NCI-H774 (cell line): ENCODE measurements at regions not wholly inside any gene's neighbourhood (a gene's known extent, or its start where the extent isn't known, plus 50 kb on each side); places are given as distances from the start of the nearest gene placed in this dataset.

ENCODE experiments used
- DNase-seq: peaks from one replicate; lab custom pipeline; 2025; lab: John Stamatoyannopoulos, UW

DNA sequence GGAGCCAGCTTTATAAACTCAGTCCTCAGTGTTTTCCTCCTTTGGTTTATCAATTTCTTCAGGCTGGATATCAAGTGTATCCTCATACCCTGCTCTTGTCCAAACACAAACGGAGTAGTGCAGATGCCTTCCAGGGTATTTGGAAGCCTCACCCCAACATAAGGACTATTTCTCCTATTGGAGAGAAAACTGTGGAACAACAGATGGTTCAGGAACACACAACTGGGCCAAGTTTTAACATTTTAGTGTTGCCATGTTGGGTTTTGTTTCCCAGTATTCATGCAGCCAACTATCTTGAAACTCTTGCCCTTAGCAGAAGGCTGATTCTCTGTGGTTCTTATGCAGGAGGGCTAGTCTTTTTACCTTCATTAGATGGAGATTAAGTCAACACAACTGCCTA lies 398.1 kb downstream of the GABRB3 start:
- DNase-seq, result no peak

GRCh38 chr15:26372706-26373105 lies 400.2 kb downstream of the GABRB3 start:
- DNase-seq, result no peak

- DNase-seq, result no peak
Observed at GRCh38 chr15:26365077-26365476, 407.8 kb downstream of the GABRB3 start.

GRCh38 chr15:26359855-26360254 lies 413.0 kb downstream of the GABRB3 start:
- DNase-seq, result no peak

DNA sequence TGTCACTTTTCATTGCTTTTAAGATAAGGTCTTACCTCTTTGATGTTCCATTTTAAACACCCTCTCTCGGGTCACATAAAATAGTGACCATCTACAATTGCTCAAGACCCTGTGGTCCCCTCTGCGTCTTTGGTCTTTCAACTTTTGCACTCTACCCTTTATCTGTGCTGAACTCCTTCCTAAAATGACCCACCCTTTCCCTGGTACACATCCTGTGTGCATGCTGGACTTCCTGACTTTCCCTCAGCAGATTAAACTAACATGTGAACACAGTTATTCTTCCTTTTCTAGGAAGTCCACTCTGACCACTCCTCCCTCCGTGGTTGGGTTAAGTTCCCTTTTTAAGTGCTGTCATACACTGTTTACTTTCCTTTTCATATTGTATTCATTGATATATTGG lies 414.2 kb downstream of the GABRB3 start:
- DNase-seq, result no peak

- DNase-seq, result no peak
Observed at GRCh38 chr15:26357653-26358052, 415.2 kb downstream of the GABRB3 start.

GRCh38 chr15:26355472-26356074 lies 417.3 kb downstream of the GABRB3 start:
- peak; percentile 7 for DNase-seq

- DNase-seq, result no peak
Observed at GRCh38 chr15:26352909-26353308, 420.0 kb downstream of the GABRB3 start.

- no peak for DNase-seq
Observed at GRCh38 chr15:26352406-26352805, 420.5 kb downstream of the GABRB3 start.

DNA sequence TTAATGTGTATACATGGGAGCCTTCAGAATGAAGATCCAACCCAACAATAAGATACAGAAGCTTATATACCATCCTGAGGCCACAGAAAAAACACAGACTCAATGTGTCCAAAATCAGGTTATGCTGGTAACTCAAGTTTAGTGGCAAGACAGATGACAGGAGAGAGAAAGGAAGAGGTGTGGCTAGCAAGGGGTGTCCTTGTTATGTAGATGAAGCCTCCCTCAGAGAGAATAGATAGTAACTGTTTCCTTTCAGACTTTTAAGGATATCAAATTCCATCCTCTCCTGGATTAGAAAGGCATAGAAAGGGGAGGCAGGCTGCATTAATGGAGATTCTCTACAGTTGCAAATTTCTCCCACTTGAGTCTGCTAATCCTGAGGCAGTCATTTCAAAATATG lies 447.4 kb downstream of the GABRB3 start:
- DNase-seq, result no peak

DNA sequence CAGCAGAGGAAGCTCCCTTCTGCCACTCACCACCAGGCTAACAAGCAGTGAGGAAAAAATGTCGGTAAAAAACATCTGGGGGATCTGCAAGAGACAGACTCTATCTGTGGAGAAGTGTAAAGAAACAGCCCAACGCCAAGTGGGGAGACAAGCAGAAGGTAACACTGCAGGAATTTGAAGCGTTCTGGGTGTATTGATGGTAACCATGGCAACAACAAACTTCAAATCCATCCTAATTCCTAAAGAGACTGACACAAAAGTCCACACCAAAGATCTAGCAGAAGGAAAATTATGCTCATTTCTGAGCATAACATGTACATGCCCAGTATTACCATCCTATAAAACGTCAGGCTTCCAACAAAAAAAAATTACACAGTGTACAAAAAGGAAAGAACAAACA lies 449.3 kb downstream of the GABRB3 start:
- DNase-seq, result no peak

GRCh38 chr15:26318689-26319088 lies 454.2 kb downstream of the GABRB3 start:
- no peak for DNase-seq

DNA sequence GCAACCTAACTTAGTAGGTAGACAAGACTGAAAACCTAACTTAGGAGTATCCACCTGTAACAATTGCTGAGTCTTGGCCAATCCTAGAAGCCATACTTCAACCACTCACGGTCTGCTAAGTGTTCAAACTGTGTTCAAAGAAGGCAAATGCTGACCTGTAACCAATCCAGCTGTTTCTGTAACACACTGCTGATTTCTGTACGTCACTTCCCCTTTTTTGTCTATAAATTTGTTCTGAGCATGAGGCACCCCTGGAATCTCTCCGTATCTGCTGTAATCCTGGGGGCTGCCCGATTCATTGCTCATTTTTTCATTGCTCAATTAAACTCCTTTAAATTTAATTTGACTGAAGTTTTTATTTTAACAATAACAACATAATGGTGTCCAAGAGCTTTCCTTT lies 451.4 kb upstream of the ATP10A start:
- no peak for DNase-seq

DNA sequence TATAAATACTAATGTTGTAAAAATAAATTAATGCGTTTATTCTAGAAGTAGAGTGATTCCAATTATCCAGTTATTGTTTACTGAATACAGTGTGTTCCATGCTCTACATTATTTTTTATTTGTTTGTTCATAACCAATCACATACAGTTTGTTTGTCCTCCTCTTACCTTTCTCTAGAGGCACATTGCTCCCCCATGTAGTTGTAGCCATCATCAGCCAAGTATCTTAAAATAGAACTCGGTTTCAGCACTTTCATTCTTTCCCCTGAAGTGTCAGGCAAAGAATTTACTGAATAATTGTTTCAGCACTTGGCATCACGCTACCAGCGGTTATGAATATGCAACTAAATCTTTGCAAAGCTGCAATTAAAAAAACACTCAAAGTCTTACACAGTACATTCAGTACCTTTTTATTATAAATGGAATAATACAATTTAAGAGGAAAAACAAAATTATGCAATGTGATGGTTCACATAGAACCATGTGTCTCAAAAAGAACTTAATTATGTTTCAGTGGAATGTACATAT lies 448.6 kb upstream of the ATP10A start:
- DNase-seq, result no peak

- DNase-seq, result no peak
Observed at GRCh38 chr15:26298659-26299170, 435.6 kb upstream of the ATP10A start.

DNA sequence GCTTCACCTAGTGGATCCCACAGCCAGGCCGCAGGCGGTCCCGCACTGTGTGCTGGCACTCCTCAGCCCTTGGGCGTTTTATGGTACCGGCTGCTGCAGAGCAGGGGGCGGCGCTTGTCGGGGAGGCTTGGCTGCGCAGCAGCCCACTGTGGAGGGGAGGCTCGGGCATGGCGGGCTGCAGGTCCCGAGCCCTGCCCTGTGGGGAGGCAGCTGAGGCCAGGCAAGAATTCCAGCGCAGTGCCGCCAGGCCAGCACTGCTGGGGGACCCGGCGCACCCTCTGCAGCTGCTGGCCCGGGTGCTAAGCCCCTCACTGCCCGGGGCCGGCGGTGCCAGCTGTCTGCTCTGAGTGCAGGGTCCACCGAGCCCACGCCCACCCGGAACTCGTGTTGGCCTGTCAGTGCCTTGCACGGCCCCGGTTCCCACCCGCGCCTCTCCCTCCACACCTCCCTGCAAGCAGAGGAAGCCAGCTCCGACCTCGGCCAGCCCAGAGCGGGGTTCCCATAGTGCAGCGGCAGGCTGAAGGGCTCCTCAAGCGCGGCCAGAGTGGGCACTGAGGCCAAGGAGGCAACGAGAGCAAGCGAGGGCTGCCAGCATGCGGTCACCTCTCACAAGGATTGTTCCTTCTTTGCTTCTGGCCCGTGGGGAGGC lies 435.0 kb upstream of the ATP10A start:
- DNase-seq, result no peak

GRCh38 chr15:26295336-26296085 lies 432.4 kb upstream of the ATP10A start:
- no peak for DNase-seq

DNA sequence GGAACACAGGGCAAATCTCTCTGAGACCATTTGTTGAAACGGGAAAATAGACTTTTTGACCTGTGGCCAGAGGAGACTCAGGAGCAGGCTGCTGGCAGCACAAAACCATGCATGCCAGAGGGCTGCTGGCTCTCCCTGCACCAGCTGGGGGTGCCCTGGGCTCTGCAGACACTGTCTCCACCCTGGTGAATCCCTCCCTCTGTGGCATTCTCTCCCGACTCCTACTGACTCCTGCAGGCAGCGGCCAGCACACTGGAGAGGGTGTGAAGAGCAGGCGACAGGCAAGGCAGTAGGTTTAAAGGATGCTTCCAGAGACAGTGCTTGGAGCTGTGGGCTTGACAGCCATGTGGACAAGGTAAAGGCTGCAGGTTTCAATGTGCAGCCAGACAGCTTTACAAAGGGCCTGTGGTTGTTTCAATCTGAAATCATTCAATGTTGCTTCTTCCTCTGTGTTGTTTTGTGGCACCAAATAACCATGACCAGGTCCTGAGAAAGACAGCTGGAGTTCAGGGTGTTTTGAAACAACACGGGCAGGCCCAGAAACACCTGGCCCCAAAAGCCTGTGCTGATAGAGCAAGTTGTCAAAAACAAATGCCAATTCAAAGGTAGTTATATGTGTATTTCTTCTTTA lies 431.0 kb upstream of the ATP10A start:
- no peak for DNase-seq

DNA sequence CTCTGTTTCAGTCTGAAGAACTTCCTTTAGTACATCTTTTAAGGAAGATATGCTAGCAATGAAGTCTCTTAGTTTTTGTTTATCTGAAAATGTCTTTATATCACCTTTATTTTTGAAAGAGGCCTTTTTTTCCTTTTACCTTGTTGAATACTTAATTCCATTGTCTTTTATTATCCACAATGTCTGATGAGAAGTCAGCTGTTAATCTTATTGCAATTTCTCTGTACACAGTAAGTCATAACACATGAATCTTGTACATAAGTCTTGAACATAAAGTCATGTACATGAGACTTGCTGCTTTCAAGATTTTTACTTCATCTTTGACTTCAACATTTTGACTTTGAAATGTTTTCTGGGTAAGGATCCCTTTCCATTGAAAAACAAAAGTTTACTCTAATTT lies 424.3 kb upstream of the ATP10A start:
- no peak for DNase-seq

DNA sequence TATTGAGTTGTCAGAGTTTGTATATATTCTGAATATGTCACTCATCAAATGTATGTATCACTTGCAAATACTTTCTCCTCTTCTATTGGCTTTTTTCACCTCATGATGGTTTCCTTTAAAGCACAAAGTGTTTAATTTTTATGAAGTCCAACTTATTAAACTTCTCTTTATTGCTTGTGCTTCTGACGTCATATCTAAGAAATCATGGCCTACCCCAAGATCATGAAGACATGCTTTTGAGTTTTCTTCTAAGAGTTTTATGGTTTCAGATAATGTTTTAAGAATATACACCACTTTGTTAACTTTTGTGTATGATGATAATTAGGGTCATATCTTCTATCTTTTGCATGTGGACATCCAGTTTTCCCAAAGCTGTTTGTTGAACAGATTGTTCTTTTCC lies 417.2 kb upstream of the ATP10A start:
- DNase-seq, result no peak

DNA sequence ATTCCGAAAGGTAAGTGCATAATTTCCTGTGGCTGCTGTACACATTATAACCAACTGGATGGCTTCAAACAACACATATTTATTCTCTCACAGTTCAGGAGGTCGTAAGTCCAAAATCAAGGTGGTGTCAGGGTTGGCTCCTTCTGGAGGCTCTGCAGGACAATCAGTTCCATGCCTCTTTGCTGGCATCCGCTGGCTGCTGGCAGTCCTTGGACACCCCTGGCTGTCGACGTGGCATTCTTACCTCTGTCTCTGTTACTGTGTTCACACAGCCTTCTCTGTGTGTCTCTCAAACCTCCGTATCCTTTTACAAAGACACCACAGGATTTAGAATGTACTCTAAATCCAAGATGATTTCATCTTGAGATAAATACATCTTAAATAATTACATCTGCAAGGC lies 398.8 kb upstream of the ATP10A start:
- DNase-seq, result no peak

GRCh38 chr15:26261413-26261812 lies 398.3 kb upstream of the ATP10A start:
- no peak for DNase-seq
